ENCODE measurements at regions not wholly inside any gene's neighbourhood (a gene's known extent, or its start where the extent isn't known, plus 50 kb on each side); places are given as distances from the start of the nearest gene placed in this dataset.

DNA sequence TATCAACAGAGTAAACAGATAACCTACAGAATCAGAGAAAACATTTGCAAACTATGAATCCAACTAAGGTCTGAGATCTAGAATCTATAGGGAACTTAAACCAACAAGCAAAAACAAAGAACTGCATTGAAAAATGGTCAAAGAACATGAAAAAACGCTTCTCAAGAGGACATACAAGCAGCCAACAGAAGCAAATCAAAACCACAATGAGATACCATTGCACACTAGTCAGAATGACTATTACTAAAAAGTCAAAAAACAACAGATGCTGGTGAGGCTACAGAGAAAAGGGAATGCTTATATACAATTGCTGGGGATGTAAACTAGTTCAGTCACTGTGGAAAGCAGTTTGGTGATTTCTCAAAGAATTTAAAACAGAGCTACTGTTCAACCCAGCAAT lies 255.7 kb downstream of the TMEM47 start:
- TF ChIP-seq CREB1 (CRISPR knock-in tag; IDR thresholded peaks at IDR 0.05) (no peak), SP1 (CRISPR knock-in tag; conservative IDR thresholded peaks at IDR 0.05) (no peak), ZNF263 (CRISPR knock-in tag; IDR thresholded peaks at IDR 0.05; ENCODE audit: low read depth) (no peak), ZNF416 (CRISPR knock-in tag; IDR thresholded peaks at IDR 0.05) (no peak), MAX (CRISPR knock-in tag; IDR thresholded peaks at IDR 0.05) (no peak), TEAD4 (CRISPR knock-in tag; IDR thresholded peaks at IDR 0.05) (no peak), ZNF138 (CRISPR knock-in tag; conservative IDR thresholded peaks at IDR 0.05) (no peak), ZNF219 (CRISPR knock-in tag; IDR thresholded peaks at IDR 0.05; ENCODE audit: borderline replicate concordance) (no peak), USF2 (CRISPR knock-in tag; IDR thresholded peaks at IDR 0.05) (no peak)
- TF ChIP-seq, protein P1, sequence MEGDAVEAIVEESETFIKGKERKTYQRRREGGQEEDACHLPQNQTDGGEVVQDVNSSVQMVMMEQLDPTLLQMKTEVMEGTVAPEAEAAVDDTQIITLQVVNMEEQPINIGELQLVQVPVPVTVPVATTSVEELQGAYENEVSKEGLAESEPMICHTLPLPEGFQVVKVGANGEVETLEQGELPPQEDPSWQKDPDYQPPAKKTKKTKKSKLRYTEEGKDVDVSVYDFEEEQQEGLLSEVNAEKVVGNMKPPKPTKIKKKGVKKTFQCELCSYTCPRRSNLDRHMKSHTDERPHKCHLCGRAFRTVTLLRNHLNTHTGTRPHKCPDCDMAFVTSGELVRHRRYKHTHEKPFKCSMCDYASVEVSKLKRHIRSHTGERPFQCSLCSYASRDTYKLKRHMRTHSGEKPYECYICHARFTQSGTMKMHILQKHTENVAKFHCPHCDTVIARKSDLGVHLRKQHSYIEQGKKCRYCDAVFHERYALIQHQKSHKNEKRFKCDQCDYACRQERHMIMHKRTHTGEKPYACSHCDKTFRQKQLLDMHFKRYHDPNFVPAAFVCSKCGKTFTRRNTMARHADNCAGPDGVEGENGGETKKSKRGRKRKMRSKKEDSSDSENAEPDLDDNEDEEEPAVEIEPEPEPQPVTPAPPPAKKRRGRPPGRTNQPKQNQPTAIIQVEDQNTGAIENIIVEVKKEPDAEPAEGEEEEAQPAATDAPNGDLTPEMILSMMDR (IDR thresholded peaks at IDR 0.05), result no peak
- TF ChIP-seq, protein P2, sequence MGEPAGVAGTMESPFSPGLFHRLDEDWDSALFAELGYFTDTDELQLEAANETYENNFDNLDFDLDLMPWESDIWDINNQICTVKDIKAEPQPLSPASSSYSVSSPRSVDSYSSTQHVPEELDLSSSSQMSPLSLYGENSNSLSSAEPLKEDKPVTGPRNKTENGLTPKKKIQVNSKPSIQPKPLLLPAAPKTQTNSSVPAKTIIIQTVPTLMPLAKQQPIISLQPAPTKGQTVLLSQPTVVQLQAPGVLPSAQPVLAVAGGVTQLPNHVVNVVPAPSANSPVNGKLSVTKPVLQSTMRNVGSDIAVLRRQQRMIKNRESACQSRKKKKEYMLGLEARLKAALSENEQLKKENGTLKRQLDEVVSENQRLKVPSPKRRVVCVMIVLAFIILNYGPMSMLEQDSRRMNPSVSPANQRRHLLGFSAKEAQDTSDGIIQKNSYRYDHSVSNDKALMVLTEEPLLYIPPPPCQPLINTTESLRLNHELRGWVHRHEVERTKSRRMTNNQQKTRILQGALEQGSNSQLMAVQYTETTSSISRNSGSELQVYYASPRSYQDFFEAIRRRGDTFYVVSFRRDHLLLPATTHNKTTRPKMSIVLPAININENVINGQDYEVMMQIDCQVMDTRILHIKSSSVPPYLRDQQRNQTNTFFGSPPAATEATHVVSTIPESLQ (CRISPR knock-in tag; IDR thresholded peaks at IDR 0.05), result no peak
- TF ChIP-seq, protein P3, sequence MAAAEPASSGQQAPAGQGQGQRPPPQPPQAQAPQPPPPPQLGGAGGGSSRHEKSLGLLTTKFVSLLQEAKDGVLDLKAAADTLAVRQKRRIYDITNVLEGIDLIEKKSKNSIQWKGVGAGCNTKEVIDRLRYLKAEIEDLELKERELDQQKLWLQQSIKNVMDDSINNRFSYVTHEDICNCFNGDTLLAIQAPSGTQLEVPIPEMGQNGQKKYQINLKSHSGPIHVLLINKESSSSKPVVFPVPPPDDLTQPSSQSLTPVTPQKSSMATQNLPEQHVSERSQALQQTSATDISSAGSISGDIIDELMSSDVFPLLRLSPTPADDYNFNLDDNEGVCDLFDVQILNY (CRISPR knock-in tag; IDR thresholded peaks at IDR 0.05), result no peak

All from WTC11 (cell line).